ENCODE measurements at regions not wholly inside any gene's neighbourhood (a gene's known extent, or its start where the extent isn't known, plus 50 kb on each side); places are given as distances from the start of the nearest gene placed in this dataset.

GRCh38 chr3:154071146-154071545, 50.0 kb upstream of the ARHGEF26 start:
- TF ChIP-seq CTCF (IDR thresholded peaks at IDR 0.05; ENCODE audit: low read depth, low read length, poor library complexity, severe bottlenecking): no peak
- TF ChIP-seq EZH2phosphoT487 (IDR thresholded peaks at IDR 0.05; ENCODE audit: borderline replicate concordance, low read length): no peak
- Histone ChIP-seq H3K4me1 (ENCODE audit: control insufficient read depth, low read length) (no peaks in the 10 kb centered on the region), H4K20me1 (ENCODE audit: control insufficient read depth, insufficient read depth, low read depth, low read length) (no peaks in the 10 kb centered on the region), H3K36me3 (ENCODE audit: control insufficient read depth, low read length) (no peaks in the 10 kb centered on the region), H3F3A (ENCODE audit: control insufficient read depth, insufficient read depth) (no peaks in the 10 kb centered on the region), H3K27me3 (ENCODE audit: control insufficient read depth, low read length) (no peaks in the 10 kb centered on the region), H3K79me2 (ENCODE audit: control insufficient read depth, low read length) (no peaks in the 10 kb centered on the region), H3K9me3 (ENCODE audit: control insufficient read depth, insufficient read depth, low read length) (no peaks in the 10 kb centered on the region), H3K4me2 (ENCODE audit: low read length) (no peak overlapping the region), H3K4me3 (ENCODE audit: low read length) (no peak overlapping the region), H3K9me2 (replicated peaks; ENCODE audit: control insufficient read depth, low read length) (no peaks in the 10 kb centered on the region), H3K27ac (ENCODE audit: low read depth, low read length) (no peak overlapping the region)
